K562 (cell line): ENCODE measurements at regions not wholly inside any gene's neighbourhood (a gene's known extent, or its start where the extent isn't known, plus 50 kb on each side); places are given as distances from the start of the nearest gene placed in this dataset.

Experiments used
- HDAC1 ChIP-seq, 2 experiments: fragments of 450-650 bp; IDR thresholded peaks; 2 replicates each; pipeline ENCODE4 v1.6.1; 2016 to 2017; ENCODE audit warnings: inconsistent platforms in 1 of 2, mild to moderate bottlenecking in 1 of 2, moderate library complexity in 1 of 2
- MAFF ChIP-seq: IDR thresholded peaks from 2 replicates; pipeline ENCODE4 v1.6.1; 2012; ENCODE audit warnings: low read length, improper control_type of control experiment
- RAD21 ChIP-seq, 2 experiments: fragments of 250-450 bp in 1 of 2; fragments of 450-650 bp in 1 of 2; sonication (Bioruptor Pico) in 1 of 2; formaldehyde crosslinking in 1 of 2; IDR thresholded peaks in 1 of 2; conservative IDR thresholded peaks in 1 of 2; 2 replicates each; pipeline versions ENCODE4 v1.4.0 to v1.8.0; 2020 to 2022; ENCODE audit warnings: mild to moderate bottlenecking in 2 of 2, moderate library complexity in 1 of 2
- TAF1 ChIP-seq: IDR thresholded peaks from 2 replicates; pipeline ENCODE4 v1.6.1; 2011; ENCODE audit warnings: mild to moderate bottlenecking, low read length, moderate library complexity; ENCODE audit not compliant: insufficient read depth, control insufficient read depth, severe bottlenecking; ENCODE audit errors: extremely low read depth
- ZNF146 ChIP-seq: IDR thresholded peaks from one replicate; pipeline ENCODE4 v1.6.1; 2018; ENCODE audit warnings: missing compliant biosample characterization; ENCODE audit not compliant: unreplicated experiment
- ZNF79 ChIP-seq: fragments of 250-450 bp; sonication (Bioruptor Pico); IDR thresholded peaks from 2 replicates; pipeline ENCODE4 v1.4.0; 2020; ENCODE audit warnings: low read depth, mild to moderate bottlenecking, moderate library complexity
- TF ChIP-seq, protein P1 (sequence below): fragments of 450-650 bp; IDR thresholded peaks from 2 replicates; pipeline ENCODE4 v1.7.0; 2016; ENCODE audit warnings: borderline replicate concordance
- TF ChIP-seq, protein P2 (sequence below): sonication (generic); formaldehyde crosslinking; IDR thresholded peaks from 2 replicates; pipeline ENCODE4 v1.8.0; 2022; ENCODE audit warnings: mild to moderate bottlenecking, missing genetic modification reagents, borderline replicate concordance

DNA sequence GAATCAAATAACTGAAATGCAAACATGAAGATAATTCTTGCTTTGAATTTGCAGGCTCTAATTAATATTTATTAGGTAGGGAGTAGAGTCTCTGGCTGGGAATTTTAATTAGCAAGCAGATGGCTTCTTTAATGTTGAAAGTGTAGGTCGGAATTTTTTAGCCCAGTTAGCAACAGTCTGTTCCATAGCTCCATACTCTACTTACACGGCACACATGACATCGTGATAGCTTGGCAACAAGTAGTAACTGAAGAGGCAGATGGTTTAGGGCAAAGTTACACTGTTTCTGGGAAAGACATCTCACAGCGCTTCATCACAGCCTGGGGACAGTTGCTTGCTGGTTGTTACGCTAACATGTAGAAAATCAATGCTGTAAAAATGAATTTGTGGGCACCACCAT is 710.7 kb downstream of the GALC start:
- TF ChIP-seq TAF1: no peak
- no peak for TF ChIP-seq MAFF
- TF ChIP-seq, protein P1, sequence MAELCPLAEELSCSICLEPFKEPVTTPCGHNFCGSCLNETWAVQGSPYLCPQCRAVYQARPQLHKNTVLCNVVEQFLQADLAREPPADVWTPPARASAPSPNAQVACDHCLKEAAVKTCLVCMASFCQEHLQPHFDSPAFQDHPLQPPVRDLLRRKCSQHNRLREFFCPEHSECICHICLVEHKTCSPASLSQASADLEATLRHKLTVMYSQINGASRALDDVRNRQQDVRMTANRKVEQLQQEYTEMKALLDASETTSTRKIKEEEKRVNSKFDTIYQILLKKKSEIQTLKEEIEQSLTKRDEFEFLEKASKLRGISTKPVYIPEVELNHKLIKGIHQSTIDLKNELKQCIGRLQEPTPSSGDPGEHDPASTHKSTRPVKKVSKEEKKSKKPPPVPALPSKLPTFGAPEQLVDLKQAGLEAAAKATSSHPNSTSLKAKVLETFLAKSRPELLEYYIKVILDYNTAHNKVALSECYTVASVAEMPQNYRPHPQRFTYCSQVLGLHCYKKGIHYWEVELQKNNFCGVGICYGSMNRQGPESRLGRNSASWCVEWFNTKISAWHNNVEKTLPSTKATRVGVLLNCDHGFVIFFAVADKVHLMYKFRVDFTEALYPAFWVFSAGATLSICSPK: no peak
- TF ChIP-seq HDAC1 (IDR thresholded peaks at IDR 0.05): no peak
- TF ChIP-seq, protein P2, sequence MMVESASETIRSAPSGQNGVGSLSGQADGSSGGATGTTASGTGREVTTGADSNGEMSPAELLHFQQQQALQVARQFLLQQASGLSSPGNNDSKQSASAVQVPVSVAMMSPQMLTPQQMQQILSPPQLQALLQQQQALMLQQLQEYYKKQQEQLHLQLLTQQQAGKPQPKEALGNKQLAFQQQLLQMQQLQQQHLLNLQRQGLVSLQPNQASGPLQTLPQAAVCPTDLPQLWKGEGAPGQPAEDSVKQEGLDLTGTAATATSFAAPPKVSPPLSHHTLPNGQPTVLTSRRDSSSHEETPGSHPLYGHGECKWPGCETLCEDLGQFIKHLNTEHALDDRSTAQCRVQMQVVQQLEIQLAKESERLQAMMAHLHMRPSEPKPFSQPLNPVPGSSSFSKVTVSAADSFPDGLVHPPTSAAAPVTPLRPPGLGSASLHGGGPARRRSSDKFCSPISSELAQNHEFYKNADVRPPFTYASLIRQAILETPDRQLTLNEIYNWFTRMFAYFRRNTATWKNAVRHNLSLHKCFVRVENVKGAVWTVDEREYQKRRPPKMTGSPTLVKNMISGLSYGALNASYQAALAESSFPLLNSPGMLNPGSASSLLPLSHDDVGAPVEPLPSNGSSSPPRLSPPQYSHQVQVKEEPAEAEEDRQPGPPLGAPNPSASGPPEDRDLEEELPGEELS (CRISPR knock-in tag): no peak
- TF ChIP-seq ZNF146 (CRISPR knock-in tag): no peak
- no peak for TF ChIP-seq ZNF79 (CRISPR knock-in tag)
- no peak for TF ChIP-seq RAD21 (CRISPR knock-in tag; conservative IDR thresholded peaks at IDR 0.05 in 1 of 2, IDR thresholded peaks at IDR 0.05 in 1 of 2)
